ENCODE measurements at regions not wholly inside any gene's neighbourhood (a gene's known extent, or its start where the extent isn't known, plus 50 kb on each side); places are given as distances from the start of the nearest gene placed in this dataset.

- TF ChIP-seq CTCF (IDR thresholded peaks at IDR 0.05) (no peak), POLR2A (IDR thresholded peaks at IDR 0.05) (no peak)
Measured at GRCh38 chr3:151568184-151568583, 107.3 kb upstream of the IGSF10 start.
